ENCODE measurements at regions not wholly inside any gene's neighbourhood (a gene's known extent, or its start where the extent isn't known, plus 50 kb on each side); places are given as distances from the start of the nearest gene placed in this dataset.
"Not testable (repeated sequence)": the region's sequence is repeated elsewhere in the genome, so short reads cannot be mapped to it uniquely, and the experiment has no call there.

GRCh38 chr6:23656255-23657194 lies 469.5 kb upstream of the NRSN1 start:
- no peak for TF ChIP-seq CTCF (IDR thresholded peaks at IDR 0.05; ENCODE audit: low read depth, low read length)
- DNase-seq = no peak
- no peaks in the 10 kb centered on the region for H3K36me3 ChIP-seq

GRCh38 chr6:23659125-23659524 lies 466.9 kb upstream of the NRSN1 start:
- no peaks in the 10 kb centered on the region for H3K9me3 ChIP-seq (ENCODE audit: severe bottlenecking)
- no peaks in the 10 kb centered on the region for H3K27me3 ChIP-seq (ENCODE audit: insufficient read depth, low read depth, severe bottlenecking)
- H3K27ac ChIP-seq = no peak overlapping the region
- no peak overlapping the region for H3K4me3 ChIP-seq (ENCODE audit: low read depth, low read length)
- peak; percentile 68 for DNase-seq
- H3K36me3 ChIP-seq = no peaks in the 10 kb centered on the region
- peak; percentile 89 for TF ChIP-seq CTCF (IDR thresholded peaks at IDR 0.05; ENCODE audit: low read depth, low read length)

More at GRCh38 chr6:23656255-23657194, 469.5 kb upstream of the NRSN1 start:
- Histone ChIP-seq H3K27ac (no peak overlapping the region), H3K27me3 (ENCODE audit: insufficient read depth, low read depth, severe bottlenecking) (no peaks in the 10 kb centered on the region), H3K9me3 (ENCODE audit: severe bottlenecking) (no peaks in the 10 kb centered on the region), H3K4me3 (ENCODE audit: low read depth, low read length) (no peak overlapping the region)

- no peak overlapping the region for H3K4me3 ChIP-seq (ENCODE audit: low read depth, low read length)
- DNase-seq = no peak
- no peak for TF ChIP-seq CTCF (IDR thresholded peaks at IDR 0.05; ENCODE audit: low read depth, low read length)
- no peaks in the 10 kb centered on the region for H3K36me3 ChIP-seq
- H3K9me3 ChIP-seq (ENCODE audit: severe bottlenecking) = peaks cover 2% of the 10 kb centered on the region
- H3K27ac ChIP-seq = no peak overlapping the region
- no peaks in the 10 kb centered on the region for H3K27me3 ChIP-seq (ENCODE audit: insufficient read depth, low read depth, severe bottlenecking)
Measured at GRCh38 chr6:23661549-23661948, 464.5 kb upstream of the NRSN1 start.

GRCh38 chr6:23663096-23663495 lies 462.9 kb upstream of the NRSN1 start:
- no peaks in the 10 kb centered on the region for H3K27me3 ChIP-seq (ENCODE audit: insufficient read depth, low read depth, severe bottlenecking)
- DNase-seq = no peak
- H3K9me3 ChIP-seq (ENCODE audit: severe bottlenecking) = peaks cover 4% of the 10 kb centered on the region
- no peaks in the 10 kb centered on the region for H3K36me3 ChIP-seq
- H3K4me3 ChIP-seq (ENCODE audit: low read depth, low read length) = no peak overlapping the region
- TF ChIP-seq CTCF (IDR thresholded peaks at IDR 0.05; ENCODE audit: low read depth, low read length) = no peak
- no peak overlapping the region for H3K27ac ChIP-seq

- Histone ChIP-seq H3K27ac (no peak overlapping the region), H3K27me3 (ENCODE audit: insufficient read depth, low read depth, severe bottlenecking) (no peaks in the 10 kb centered on the region), H3K36me3 (no peaks in the 10 kb centered on the region), H3K4me3 (ENCODE audit: low read depth, low read length) (no peak overlapping the region), H3K9me3 (ENCODE audit: severe bottlenecking) (peaks cover 4% of the 10 kb centered on the region)
- no peak for DNase-seq
- TF ChIP-seq CTCF (IDR thresholded peaks at IDR 0.05; ENCODE audit: low read depth, low read length) = no peak
Measured at GRCh38 chr6:23663652-23664051, 462.4 kb upstream of the NRSN1 start.

GRCh38 chr6:23665911-23666310 lies 460.1 kb upstream of the NRSN1 start:
- H3K27me3 ChIP-seq (ENCODE audit: insufficient read depth, low read depth, severe bottlenecking); H3K4me3 ChIP-seq (ENCODE audit: low read depth, low read length); H3K27ac ChIP-seq: not testable (repeated sequence)

More at GRCh38 chr6:23665911-23666310, 460.1 kb upstream of the NRSN1 start:
- not testable (repeated sequence) for DNase-seq; H3K9me3 ChIP-seq (ENCODE audit: severe bottlenecking); H3K36me3 ChIP-seq
